RWPE1 (cell line): ENCODE measurements at regions not wholly inside any gene's neighbourhood (a gene's known extent, or its start where the extent isn't known, plus 50 kb on each side); places are given as distances from the start of the nearest gene placed in this dataset.
A peak's percentile ranks its signal among the peaks of the same experiment; 100 is the strongest.

Source experiments
- CTCF ChIA-PET: fragments of 350-600 bp; sonication (Branson Sonifier 250); formaldehyde crosslinking; extraction: SDS; loops from one replicate; lab custom pipeline; 2021; lab: Yijun Ruan, JAX
- POLR2A ChIA-PET: fragments of 400-600 bp; formaldehyde crosslinking; extraction: SDS; loops from one replicate; lab custom pipeline; 2020; ENCODE audit warnings: antibody characterized with exemption; ENCODE audit not compliant: low non-redundant PET; lab: Yijun Ruan, JAX
- DNase-seq: peaks from one replicate; pipeline ENCODE4 v3.0.0; 2012; ENCODE audit warnings: low spot score
- H3K27ac ChIP-seq: fragments of 450-650 bp; 2 replicates; pipeline ENCODE4 v1.5.1; 2017
- TF ChIP-seq, protein P1 (sequence below): fragments of 450-650 bp; conservative IDR thresholded peaks from 2 replicates; pipeline ENCODE4 v1.5.1; 2017; ENCODE audit warnings: low read depth, mild to moderate bottlenecking

DNA sequence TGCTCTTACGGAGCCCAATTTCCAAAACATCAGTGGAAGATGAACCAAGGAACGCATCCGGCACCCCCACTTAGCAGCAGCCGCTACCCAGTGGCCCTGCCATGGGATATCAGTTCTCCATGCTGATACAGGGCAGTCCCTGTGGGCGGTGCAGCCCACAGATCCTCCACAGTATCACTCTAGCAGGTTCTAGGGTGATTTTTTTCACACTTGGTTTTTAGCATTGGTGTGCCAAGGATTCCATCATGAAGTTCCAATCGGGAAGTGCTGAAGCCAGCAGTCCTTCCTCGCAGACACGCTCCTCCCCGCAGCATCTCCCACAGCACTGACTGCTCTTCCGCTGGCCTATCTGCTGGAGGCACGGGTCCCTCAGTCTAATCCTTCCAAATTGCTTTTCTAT, 261.9 kb downstream of the SYK start:
- DNase-seq: no peak
- TF ChIP-seq, protein P1, sequence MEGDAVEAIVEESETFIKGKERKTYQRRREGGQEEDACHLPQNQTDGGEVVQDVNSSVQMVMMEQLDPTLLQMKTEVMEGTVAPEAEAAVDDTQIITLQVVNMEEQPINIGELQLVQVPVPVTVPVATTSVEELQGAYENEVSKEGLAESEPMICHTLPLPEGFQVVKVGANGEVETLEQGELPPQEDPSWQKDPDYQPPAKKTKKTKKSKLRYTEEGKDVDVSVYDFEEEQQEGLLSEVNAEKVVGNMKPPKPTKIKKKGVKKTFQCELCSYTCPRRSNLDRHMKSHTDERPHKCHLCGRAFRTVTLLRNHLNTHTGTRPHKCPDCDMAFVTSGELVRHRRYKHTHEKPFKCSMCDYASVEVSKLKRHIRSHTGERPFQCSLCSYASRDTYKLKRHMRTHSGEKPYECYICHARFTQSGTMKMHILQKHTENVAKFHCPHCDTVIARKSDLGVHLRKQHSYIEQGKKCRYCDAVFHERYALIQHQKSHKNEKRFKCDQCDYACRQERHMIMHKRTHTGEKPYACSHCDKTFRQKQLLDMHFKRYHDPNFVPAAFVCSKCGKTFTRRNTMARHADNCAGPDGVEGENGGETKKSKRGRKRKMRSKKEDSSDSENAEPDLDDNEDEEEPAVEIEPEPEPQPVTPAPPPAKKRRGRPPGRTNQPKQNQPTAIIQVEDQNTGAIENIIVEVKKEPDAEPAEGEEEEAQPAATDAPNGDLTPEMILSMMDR: no peak
- CTCF ChIA-PET: interaction anchor here (0.6 to 0.8 kb wide), 2 partner anchors 68 to 754 kb away, joined by 3 to 5 read pairs; no protein-coding TSS in a partner anchor
- POLR2A ChIA-PET: no interaction called here
- no peak overlapping the region for H3K27ac ChIP-seq

DNA sequence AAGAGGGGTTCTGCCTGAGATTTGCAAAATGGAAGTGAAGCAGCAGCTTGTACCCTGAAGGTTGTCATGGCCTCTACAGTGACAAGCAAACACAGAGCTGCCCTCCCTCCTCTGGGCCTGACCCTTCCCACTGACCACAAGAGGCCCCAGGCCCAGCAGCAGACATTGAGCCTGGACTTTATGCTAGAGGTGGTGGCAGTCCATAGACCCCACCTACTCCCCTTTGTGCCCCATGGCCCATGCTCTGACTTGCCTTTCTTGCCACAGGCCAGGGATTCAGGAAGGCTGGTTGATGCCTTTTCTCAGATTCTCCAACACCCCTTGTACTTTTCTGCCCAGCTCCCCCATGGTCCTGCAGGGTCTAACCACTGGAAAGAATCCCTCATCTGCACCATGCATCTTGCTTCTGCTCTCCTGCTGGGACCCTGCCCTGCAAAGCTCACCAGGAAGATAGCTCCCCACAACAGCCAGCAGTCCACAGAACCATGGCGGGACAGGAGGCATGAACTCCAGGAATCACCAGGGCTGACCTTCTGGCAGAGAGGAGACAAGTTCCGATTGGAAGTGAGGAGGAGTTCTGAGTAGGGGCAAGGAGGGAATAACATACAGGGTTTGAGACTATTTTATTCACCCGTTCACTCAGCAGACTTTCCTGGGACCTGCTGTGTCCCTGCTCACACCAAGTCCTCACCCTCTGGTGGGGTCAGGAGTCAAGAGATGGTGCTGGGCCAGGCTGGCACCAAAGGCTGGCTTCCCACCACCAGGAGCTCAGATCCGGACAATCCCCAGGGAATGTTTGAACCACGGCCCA, 263.8 kb downstream of the SYK start:
- ChIA-PET CTCF (interaction anchor here (0.6 to 0.7 kb wide), 3 partner anchors 7 to 320 kb away, joined by 3 to 5 read pairs (median 3); no protein-coding TSS in a partner anchor), POLR2A (no interaction called here)
- TF ChIP-seq, protein P1: no peak
- no peak overlapping the region for H3K27ac ChIP-seq
- no peak for DNase-seq

DNA sequence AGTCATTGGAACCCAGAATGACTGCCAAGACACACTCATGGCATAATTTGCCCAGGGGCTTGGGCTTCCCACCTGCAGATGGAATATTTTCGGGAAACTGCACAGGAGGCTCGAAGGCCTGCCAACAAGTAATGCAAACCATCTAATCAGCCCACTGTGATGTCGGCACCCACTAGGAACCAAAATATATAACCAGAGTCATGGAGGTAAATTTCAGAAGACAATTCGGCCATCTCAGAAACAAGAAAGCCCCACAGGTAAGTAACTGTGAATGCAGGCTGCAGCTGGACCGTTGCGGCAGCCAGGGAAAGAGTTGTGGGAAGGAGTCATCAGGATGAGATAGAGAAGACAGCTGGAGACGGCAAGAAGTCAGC, 264.4 kb downstream of the SYK start:
- DNase-seq: no peak
- POLR2A ChIA-PET: no interaction called here

DNA sequence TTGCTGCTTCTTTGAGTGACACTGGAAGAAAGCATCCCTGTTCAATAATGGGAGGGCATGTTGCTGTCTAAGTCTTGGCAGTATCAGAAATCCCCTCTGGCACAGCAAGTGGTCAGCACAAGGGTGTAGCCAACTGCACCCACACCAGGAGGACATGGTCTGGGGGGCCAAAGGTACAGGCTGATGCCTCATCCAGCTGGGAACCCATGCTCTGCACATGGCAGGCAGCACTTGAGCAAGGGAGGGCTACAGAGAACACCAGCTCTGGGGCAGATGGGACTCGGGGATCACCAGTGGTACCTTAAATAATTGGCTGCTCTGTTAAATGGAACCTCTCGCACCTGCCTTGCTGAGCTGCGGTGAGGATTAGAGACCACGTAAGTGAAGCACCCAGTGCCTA, 265.2 kb downstream of the SYK start:
- no peak for DNase-seq
- ChIA-PET POLR2A (no interaction called here), CTCF (interaction anchor here (1.2 kb wide), 1 partner anchor 152 kb away, joined by 3 read pairs; no protein-coding TSS in a partner anchor)
- no peak overlapping the region for H3K27ac ChIP-seq
- TF ChIP-seq, protein P1: no peak

More for the DNA sequence above, 264.4 kb downstream of the SYK start:
- no peak overlapping the region for H3K27ac ChIP-seq
- CTCF ChIA-PET: interaction anchor here (0.6 to 0.7 kb wide), 2 partner anchors 106 to 320 kb away, joined by 3 to 5 read pairs; no protein-coding TSS in a partner anchor
- TF ChIP-seq, protein P1: no peak

DNA sequence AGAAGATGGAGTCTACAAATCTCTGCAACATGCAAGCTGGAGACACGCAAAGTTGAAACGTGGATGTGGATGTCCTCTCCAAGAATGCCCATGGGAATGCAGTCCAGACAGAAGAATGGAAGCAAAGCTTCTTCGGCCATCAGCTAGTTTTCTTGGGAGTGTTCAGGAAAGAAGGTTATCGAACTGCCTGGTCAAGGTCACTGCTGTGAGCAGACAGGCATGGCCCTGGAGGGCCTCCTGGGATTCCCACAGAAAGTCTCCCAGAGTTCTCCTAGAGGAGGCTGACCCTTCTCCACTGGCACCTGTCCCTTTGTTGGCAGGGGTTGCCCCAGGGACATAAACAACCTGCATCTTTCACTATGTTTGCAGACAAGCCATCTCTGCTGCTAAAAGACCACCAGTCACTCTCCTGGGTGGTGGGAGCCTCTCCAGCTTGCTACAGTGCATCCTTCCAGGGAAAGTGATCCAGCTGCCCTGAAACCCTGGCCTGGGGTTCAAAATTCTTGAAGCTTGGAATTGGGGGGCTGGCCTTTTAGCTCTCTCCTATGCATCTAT, 265.8 kb downstream of the SYK start:
- no peak overlapping the region for H3K27ac ChIP-seq
- TF ChIP-seq, protein P1: no peak
- DNase-seq: no peak
- ChIA-PET CTCF (interaction anchor here (1.2 kb wide), 1 partner anchor 152 kb away, joined by 3 read pairs; no protein-coding TSS in a partner anchor), POLR2A (no interaction called here)

DNA sequence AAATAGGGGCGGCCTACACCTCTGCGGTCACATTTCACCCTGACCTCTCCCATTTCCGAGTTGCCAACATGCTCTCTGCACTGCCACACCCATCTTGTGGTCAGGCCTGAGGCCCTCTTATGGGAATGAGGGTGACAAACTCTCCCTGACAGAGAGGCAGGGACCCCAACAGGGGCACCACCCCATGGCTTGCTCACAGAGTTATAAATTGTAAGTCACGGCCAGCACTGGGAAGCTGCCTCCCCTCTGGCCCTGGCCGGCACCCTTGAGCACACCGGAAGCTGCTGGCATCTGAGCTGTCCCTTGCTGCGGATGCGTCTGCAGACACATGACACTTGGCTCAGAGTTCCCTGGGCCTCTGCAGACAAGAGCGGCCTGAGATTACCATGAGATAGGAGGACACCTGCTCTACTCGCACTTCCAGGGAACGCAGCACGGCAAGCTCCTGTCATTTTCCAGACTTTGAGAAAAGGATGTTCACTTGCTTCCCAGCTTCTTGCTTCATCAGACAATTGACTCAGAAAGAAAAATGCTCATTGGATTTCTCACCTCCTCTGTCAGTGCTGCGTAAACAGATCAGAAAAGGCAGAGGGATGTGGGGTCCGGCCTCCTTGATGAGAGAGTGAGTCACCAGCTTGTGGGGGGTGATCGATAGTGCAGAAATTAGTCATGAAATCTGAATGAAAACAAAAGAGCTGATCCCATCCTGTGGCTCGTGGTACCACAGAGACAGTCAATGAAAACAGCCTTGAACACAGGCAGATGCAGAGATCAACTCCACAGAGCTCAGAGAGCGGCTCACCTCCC, 269.8 kb downstream of the SYK start:
- ChIA-PET POLR2A (no interaction called here), CTCF (interaction anchor here (0.5 to 0.8 kb wide), 3 partner anchors 18 to 1121 kb away, joined by 3 read pairs; no protein-coding TSS in a partner anchor)
- H3K27ac ChIP-seq: peak overlapping the region; percentile 9
- TF ChIP-seq, protein P1: no peak
- peak; percentile 60 for DNase-seq
